ENCODE measurements at regions not wholly inside any gene's neighbourhood (a gene's known extent, or its start where the extent isn't known, plus 50 kb on each side); places are given as distances from the start of the nearest gene placed in this dataset.

DNA sequence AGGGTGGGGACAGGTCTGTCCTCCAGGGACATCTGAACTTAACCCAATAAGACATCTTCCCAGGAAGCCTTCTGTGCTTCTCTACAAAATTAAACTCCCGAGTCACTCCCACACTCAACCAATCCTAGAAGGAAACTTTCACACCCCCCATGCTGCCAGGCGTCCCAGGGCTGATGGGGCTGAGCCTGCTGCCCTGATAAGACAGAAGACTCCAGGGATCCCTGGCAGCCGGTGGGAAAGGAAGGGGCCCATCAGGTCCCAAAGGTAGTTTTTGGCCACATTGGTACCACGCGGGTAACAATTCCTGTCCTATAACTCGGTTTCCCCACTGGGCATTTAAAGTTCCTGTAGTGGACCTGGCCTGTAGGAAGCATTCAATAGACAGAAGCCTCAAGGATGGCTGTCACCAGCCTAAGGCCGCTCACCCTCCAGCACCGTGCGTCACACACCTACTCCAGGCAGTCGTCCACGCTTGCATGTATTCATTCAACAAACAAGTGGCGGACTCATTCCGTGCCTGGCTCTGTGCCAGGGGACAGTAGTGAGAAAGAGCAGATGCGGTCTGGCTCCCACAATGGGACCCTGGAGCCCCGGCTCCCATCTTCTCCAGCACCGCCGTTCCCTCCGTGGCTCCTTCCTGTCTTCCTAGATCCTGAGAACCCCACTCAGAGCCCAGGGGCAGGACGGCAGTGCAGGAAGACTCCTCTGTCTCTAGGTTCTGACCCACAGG, 465.2 kb downstream of the NPHP4 start:
- Histone ChIP-seq H2AFZ (no peak overlapping the region), H3K36me3 (ENCODE audit: control insufficient read depth, insufficient read depth, low read length) (no peaks in the 10 kb centered on the region), H3K4me3 (ENCODE audit: low read depth, low read length) (no peak overlapping the region), H3K79me2 (no peaks in the 10 kb centered on the region), H3K27ac (no peak overlapping the region), H3K9me3 (ENCODE audit: control insufficient read depth, low read length) (no peaks in the 10 kb centered on the region), H3K4me2 (ENCODE audit: low read length) (no peak overlapping the region), H3K9ac (no peak overlapping the region), H3K27me3 (ENCODE audit: control insufficient read depth, insufficient read depth, low read length) (no peaks in the 10 kb centered on the region), H3K4me1 (no peaks in the 10 kb centered on the region)
- TF ChIP-seq, protein P1, sequence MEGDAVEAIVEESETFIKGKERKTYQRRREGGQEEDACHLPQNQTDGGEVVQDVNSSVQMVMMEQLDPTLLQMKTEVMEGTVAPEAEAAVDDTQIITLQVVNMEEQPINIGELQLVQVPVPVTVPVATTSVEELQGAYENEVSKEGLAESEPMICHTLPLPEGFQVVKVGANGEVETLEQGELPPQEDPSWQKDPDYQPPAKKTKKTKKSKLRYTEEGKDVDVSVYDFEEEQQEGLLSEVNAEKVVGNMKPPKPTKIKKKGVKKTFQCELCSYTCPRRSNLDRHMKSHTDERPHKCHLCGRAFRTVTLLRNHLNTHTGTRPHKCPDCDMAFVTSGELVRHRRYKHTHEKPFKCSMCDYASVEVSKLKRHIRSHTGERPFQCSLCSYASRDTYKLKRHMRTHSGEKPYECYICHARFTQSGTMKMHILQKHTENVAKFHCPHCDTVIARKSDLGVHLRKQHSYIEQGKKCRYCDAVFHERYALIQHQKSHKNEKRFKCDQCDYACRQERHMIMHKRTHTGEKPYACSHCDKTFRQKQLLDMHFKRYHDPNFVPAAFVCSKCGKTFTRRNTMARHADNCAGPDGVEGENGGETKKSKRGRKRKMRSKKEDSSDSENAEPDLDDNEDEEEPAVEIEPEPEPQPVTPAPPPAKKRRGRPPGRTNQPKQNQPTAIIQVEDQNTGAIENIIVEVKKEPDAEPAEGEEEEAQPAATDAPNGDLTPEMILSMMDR (IDR thresholded peaks at IDR 0.05) = no peak

DNA sequence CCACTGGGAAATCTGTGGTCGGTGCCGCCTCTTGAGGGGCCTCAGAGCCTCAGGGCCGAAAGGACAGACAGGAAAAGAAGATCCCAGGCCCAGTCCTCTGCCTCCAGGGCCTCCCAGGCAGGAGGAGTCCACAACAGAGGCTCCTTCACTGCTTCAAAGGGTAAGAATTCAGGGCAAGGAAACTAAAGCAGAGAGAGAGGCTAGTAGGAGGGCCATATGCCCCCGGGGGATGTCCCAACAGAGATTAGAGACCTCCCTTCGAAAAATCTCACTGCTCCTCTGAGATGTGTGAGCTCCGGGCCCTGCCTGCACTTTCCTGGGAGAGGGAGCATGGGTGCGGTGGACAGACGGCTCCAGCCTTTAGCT, 465.9 kb downstream of the NPHP4 start:
- no peaks in the 10 kb centered on the region for H3K4me1 ChIP-seq
- TF ChIP-seq, protein P1 (IDR thresholded peaks at IDR 0.05) = no peak
- no peak overlapping the region for H3K4me2 ChIP-seq (ENCODE audit: low read length)
- no peak overlapping the region for H3K27ac ChIP-seq
- H3K9me3 ChIP-seq (ENCODE audit: control insufficient read depth, low read length) = no peaks in the 10 kb centered on the region
- no peak overlapping the region for H3K4me3 ChIP-seq (ENCODE audit: low read depth, low read length)
- H3K79me2 ChIP-seq = no peaks in the 10 kb centered on the region
- no peak overlapping the region for H2AFZ ChIP-seq
- no peak overlapping the region for H3K9ac ChIP-seq
- no peaks in the 10 kb centered on the region for H3K36me3 ChIP-seq (ENCODE audit: control insufficient read depth, insufficient read depth, low read length)
- H3K27me3 ChIP-seq (ENCODE audit: control insufficient read depth, insufficient read depth, low read length) = no peaks in the 10 kb centered on the region

DNA sequence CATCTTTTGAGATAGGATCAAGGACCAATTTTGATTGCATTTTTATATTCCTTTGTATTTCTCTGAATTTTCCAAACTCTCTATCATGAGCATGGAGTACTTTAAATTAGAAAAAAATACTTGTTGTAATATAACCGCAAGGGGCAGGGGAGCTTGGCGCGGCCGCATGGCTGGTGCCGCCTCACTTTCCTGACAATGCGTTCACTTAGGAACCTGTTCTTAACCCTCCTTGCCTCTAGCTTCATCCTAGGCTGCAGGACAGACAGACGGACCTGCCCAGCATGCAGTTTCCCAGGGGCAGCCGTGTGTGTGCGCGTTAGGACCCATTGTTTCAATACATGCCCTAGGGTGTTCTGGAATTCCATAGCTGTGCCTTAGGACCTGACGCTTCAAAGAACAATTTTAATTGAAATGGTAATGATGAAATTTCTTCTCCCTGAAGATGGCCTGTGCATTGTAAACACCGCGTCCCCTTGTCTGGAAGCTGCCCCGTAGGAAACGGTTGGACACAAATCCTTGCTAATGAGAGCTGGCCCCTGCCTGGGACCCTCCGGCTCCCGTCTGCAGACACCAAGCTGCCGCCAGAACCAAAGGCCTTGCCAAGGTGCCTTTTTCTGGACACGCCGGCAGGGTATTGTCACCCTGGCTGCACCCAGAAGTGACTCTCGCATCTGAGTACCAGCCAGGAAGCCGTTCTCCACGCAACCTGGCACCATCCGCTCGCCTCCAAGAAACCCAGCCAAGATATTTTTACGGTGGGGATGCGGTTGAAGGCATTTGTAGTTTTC, 466.4 kb downstream of the NPHP4 start:
- Histone ChIP-seq H3K27ac (no peak overlapping the region), H3K79me2 (no peaks in the 10 kb centered on the region), H3K36me3 (ENCODE audit: control insufficient read depth, insufficient read depth, low read length) (no peaks in the 10 kb centered on the region), H3K4me1 (no peaks in the 10 kb centered on the region), H3K9me3 (ENCODE audit: control insufficient read depth, low read length) (no peaks in the 10 kb centered on the region), H3K4me3 (ENCODE audit: low read depth, low read length) (no peak overlapping the region), H2AFZ (no peak overlapping the region), H3K9ac (no peak overlapping the region), H3K27me3 (ENCODE audit: control insufficient read depth, insufficient read depth, low read length) (no peaks in the 10 kb centered on the region), H3K4me2 (ENCODE audit: low read length) (no peak overlapping the region)
- TF ChIP-seq, protein P1 (IDR thresholded peaks at IDR 0.05) = no peak

DNA sequence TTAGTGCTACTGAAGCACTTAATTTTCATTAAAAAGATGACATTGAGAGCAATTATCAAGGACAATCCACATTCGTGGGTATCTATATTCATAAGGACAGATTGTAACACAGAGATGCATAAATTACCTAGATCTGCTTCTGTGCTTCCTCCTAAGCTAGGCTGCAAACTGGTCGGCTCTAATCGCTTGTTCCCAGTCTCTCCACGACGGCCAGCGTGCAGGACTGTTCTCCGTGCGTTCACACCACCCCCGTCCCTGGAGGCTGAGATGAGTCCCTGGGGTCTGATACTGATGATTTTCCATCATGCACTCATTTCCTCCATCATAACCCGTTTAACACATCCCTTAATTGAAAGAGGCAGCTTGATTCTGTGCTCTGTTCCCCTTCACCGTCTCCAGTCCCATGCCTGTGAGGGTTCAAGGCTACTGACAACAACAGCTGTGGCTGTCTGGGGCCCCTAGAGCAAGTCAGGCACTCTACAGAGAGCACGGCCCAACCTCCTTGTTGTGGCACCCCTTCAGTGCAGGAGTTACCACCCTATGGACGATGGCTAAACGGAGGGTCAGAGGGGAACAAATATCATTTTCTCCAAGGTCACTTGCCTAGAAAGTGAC, 469.6 kb downstream of the NPHP4 start:
- Histone ChIP-seq H3K4me3 (ENCODE audit: low read depth, low read length) (no peak overlapping the region), H3K9ac (no peak overlapping the region), H3K9me3 (ENCODE audit: control insufficient read depth, low read length) (no peaks in the 10 kb centered on the region), H3K27ac (no peak overlapping the region), H3K4me1 (no peaks in the 10 kb centered on the region), H3K4me2 (ENCODE audit: low read length) (no peak overlapping the region), H3K36me3 (ENCODE audit: control insufficient read depth, insufficient read depth, low read length) (no peaks in the 10 kb centered on the region), H2AFZ (no peak overlapping the region), H3K79me2 (no peaks in the 10 kb centered on the region), H3K27me3 (ENCODE audit: control insufficient read depth, insufficient read depth, low read length) (no peaks in the 10 kb centered on the region)
- TF ChIP-seq, protein P1 (IDR thresholded peaks at IDR 0.05) = no peak
